GF-D8 (cell line): ENCODE measurements at regions not wholly inside any gene's neighbourhood (a gene's known extent, or its start where the extent isn't known, plus 50 kb on each side); places are given as distances from the start of the nearest gene placed in this dataset.

Source experiments
- DNase-seq: peaks from one replicate; lab custom pipeline; 2025; lab: John Stamatoyannopoulos, UW

- DNase-seq = no peak
Measured at GRCh38 chr1:212190169-212190568, 95.0 kb upstream of the PPP2R5A start.

DNA sequence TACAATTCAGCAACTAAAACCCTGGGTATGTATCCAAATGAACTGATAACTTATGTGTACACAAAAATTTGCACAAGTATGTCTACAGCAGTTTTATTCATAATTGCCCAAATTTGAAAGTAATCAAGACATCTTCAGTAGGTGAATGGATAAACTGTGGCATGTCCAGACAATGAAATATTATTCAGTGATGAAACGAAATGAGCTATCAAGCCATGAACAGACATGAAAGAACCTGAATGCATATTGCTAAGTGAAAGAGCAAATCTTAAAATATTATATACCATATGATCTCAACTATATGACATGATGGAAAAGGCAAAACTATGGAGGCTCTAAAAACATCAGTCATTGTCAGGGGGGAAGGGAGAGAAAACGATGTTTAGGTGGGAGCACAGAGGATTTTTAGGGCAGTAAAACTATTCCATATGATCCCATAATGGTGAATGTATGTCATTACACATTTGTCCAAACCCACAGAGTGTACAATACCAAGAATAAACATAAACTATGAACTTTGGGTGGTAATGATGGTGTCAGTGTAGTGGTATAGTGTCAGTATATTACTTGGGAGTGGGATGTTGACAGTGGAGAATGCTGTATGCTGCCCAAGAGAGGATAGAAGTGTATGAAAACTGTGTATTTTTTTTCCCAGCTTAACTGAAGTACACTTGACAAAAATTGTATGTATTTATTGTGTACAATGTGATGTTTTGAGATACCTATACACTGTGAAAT lies 92.8 kb upstream of the PPP2R5A start:
- DNase-seq = no peak

DNA sequence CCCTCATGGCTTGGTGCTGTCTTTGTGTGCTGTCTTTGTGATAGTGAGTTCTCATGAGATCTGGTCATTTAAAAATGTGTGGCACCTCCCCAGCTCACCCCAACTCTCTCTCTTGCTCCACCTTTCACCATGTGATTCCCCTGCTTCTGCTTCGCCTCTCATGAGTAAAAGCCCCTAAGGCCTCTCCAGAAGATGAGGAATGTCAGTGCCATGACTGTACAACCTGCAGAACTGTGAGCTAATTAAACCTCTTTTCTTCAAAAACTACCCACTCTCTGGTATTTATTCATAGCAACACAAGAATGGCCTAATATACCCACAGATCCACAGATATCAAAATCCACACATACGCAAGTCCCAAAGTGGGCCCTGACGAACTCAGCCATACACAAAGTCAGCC lies 88.9 kb upstream of the PPP2R5A start:
- no peak for DNase-seq

GRCh38 chr1:212201461-212201860 lies 83.7 kb upstream of the PPP2R5A start:
- no peak for DNase-seq

DNA sequence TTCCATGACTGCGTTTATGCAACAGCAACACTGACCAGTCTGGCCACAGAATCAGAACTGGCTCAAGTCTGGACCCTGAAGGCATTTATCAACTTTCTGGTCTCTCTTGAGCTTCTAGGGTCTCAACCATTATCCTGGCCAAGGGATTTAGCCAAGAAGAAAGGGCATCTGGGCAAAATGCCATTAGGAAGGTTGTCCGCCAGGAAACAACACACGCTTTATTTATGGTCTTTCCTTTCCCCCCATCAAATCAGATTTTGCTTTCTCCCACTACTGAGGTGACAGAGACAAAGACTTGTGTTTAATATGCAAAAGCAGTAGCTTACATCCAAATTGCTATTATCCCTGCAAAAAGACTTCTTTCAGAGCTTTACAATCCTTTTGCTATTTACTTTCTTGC lies 81.6 kb upstream of the PPP2R5A start:
- no peak for DNase-seq

- no peak for DNase-seq
Measured at GRCh38 chr1:212205006-212205405, 80.2 kb upstream of the PPP2R5A start.

DNA sequence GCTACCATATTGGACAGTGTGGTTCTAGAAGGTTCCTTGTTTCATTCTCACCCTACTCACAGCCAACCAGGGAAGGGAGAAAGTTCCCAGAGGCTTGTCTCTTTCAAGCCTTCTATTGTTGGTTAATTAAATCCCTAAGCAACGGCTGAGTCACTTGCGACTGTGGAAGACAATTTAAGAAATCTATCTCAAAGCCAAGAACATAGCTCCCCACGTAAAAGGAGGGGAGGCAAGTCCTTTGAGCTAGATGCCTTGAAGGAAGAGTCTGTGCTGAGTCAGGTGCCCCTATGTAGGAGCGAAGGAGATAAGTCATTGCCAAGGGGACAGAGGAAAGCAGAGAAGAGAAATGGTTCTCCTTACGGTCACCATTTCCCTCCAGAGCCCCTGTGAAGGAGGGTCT lies 79.4 kb upstream of the PPP2R5A start:
- DNase-seq = no peak

- no peak for DNase-seq
Measured at GRCh38 chr1:212207118-212207517, 78.1 kb upstream of the PPP2R5A start.

DNA sequence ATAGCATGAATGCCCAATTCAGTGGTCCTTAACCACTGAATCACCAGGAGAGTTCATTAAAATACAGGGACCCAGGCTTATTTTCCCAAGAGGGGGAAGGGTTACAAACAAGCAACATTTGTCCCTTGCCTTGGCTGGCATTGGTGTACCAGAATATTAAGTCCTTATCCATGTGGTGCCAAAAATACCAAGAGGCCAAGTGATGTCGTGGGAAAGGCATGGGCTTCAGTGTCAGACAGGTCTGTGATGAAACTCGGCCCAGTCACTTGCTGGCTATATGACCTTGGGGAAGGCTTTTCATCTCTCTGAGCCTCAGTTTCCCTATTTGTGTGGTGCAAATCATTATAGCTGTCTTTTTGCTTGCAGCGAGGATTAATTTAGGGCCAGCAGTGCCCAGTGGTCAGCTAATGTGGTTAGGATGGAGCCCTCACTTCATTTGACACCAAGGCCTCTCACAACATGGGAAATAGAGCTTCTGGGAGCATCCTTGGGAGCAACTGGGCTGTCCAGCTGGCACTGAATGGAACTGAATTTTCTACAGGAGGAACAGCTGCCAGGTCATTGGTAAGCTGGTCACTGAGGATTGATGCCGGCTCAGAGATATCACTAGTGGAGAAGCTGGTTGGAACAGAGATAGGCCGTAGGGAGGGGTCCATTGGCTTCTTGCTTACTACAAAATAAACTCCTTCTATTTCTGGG lies 77.2 kb upstream of the PPP2R5A start:
- DNase-seq = no peak

GRCh38 chr1:212208978-212209644 lies 76.1 kb upstream of the PPP2R5A start:
- no peak for DNase-seq

DNA sequence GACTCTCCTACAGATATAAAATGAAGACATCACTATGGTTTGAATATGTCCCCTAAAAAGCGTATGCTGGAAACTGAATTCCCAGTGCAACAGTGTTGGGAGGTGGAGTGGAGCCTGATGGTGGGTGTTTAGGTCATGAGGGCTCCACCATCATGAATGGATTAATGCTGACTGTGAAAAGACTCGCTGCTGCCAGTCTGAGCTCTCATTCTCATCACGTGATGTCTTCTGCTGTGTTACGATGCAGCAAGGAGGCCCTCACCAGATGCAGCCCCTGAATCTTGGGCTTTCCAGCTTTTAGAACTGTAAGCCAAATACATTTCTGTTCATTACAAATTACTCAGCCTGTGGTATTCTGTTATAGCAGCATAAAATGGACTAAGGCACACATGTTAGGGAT lies 73.8 kb upstream of the PPP2R5A start:
- DNase-seq = no peak

GRCh38 chr1:212212343-212212742 lies 72.9 kb upstream of the PPP2R5A start:
- DNase-seq = no peak

GRCh38 chr1:212212906-212213305 lies 72.3 kb upstream of the PPP2R5A start:
- no peak for DNase-seq

DNA sequence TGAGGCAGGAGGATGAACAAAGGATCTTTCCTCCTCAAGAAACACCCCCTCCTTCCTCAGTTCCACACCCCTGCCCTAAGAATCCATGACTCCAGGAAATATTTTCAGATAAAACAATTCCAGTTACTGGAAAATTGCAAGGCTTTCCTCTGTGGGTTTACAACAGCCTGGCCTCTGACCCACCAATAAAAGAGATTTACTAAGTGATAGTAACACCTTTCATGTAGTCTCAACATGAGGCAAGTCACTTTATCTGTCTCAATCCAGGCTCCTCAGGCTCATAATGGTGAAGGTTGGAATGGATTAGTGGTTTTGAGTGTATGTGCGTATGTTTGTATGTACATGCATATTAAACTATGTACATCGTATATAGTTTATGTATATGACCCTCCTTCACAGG lies 71.4 kb upstream of the PPP2R5A start:
- DNase-seq = no peak

- DNase-seq = no peak
Measured at GRCh38 chr1:212214325-212214724, 70.9 kb upstream of the PPP2R5A start.

DNA sequence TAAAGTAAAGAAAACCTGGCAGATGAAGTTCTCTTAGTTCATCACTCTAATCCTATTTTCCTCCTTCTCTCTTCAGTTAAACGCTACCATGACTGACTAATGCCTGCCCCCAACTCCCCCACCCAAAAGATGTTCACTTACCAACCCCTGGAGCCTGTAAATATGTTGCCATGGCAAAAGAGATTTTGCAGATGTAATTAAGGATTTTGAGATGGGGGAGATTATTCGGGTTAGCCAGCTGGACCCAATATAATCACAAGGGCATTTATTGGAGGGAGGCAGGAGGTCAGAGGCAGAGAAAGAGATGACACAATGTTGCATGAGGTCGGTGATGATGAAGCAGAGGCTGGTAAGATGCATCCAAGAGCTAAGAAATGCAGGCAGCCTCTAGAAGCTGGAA lies 69.3 kb upstream of the PPP2R5A start:
- DNase-seq = no peak

GRCh38 chr1:212217633-212218032 lies 67.6 kb upstream of the PPP2R5A start:
- no peak for DNase-seq

DNA sequence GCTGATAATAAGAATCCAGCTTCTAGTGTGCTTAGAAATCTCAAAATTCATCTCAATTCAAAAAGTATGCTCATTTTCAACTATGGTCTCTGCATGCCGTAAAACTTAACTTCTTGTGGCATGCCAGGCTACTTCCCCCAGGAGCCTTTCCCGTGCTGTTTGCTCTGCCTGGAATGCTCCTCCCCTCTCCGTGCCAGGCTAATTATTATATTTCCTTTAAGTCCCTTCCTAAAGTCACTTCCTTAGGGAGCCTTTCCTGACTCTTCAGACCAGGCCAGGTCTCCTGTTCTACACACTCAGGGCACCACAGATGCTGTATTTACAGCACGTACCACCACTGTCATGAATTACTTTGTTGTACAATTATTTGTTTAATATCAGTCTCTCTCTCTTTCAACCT lies 67.1 kb upstream of the PPP2R5A start:
- DNase-seq = no peak

- no peak for DNase-seq
Measured at GRCh38 chr1:212218911-212219310, 66.3 kb upstream of the PPP2R5A start.

DNA sequence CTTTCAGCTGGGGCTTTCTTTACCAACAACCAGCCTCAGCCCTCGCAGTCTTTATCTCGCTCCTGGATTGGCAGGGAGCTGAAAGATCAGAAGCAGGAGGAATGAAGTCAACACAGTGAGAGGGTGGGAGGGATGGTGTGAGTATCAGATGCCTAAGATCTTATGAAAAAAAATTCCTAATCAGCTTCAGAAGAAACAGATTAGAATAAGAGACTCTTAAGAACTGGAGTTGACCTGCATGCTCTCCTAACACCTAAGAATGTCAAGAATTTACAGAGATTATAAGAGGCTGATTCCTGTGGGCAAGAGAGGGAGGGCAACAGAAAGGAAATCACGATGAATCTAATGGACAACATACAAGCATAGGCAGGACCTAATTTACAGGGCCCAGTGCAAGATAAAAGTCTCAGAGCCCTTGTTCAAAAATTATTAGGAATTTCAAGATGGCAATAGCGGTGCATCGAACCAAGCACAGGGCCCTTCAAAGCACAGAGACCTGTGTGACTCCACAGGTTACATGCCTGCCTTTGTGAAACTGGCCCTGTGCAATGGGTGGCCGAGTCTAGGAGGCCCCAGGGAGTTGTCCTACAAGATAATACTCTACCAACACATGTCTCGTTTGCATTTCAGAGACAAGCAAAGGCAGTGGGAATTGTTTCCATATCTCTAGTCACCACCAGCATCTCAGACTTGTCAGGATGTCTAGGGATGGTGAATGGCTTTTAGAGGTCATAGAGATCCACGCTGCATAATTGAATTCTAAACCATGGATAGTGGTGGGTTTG lies 65.3 kb upstream of the PPP2R5A start:
- no peak for DNase-seq

DNA sequence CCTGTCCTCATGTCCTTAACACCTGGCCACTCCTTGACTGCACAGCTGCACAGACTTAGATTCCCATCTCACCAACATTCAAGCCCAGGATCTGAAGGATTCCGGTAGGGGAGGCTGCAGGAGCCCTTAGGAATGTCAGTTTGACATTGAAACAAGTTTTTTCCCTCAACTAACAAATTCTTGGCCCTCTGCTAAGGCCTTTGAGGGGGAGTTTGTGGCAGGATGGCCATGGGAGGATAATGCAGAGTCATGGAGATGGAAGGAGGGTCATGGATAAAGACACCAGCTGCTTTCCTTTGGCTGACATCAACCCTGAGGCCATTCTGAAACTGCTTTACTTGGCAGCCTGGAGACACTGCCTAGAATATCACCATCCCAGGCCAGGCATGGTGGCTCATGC lies 63.4 kb upstream of the PPP2R5A start:
- no peak for DNase-seq

- no peak for DNase-seq
Measured at GRCh38 chr1:212224102-212224501, 61.1 kb upstream of the PPP2R5A start.

DNA sequence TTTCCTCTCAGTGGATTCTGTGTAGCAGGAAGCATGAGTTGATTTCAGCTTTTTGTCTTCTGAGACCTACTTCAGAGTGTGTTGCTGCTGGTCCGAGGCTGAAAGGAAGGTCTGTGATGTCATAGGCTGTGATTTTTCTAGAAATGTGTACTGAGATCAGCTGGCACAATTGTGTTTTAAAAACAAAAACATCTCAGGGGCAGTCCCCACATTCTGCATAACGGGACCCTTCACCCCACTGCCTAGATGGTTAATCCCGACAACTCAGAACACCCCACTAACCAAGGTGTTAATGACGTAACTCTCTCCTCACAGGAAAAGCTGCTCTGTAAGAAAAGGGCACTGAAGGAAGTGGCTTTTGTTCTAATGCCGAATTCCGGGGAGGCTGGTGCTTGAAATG lies 59.8 kb upstream of the PPP2R5A start:
- no peak for DNase-seq
